GM21515 (cell line): ENCODE measurements at regions not wholly inside any gene's neighbourhood (a gene's known extent, or its start where the extent isn't known, plus 50 kb on each side); places are given as distances from the start of the nearest gene placed in this dataset.
"Not testable (repeated sequence)": the region's sequence is repeated elsewhere in the genome, so short reads cannot be mapped to it uniquely, and the experiment has no call there.

Source experiments
- ATAC-seq: cut with Tn5 transposase; IDR thresholded peaks from one replicate; pipeline ENCODE4 v1.9.1; 2021; ENCODE audit not compliant: unreplicated experiment

GRCh38 chr5:33059081-33059480, 348.0 kb downstream of the NPR3 start:
- ATAC-seq: no peak

GRCh38 chr5:33065131-33065530, 354.0 kb downstream of the NPR3 start:
- no peak for ATAC-seq

- no peak for ATAC-seq
Observed at GRCh38 chr5:33067291-33067690, 356.2 kb downstream of the NPR3 start.

- no peak for ATAC-seq
Observed at GRCh38 chr5:33068786-33069185, 357.7 kb downstream of the NPR3 start.

- no peak for ATAC-seq
Observed at GRCh38 chr5:33072296-33072695, 361.2 kb downstream of the NPR3 start.

- no peak for ATAC-seq
Observed at GRCh38 chr5:33072726-33073125, 361.6 kb downstream of the NPR3 start.

- ATAC-seq: no peak
Observed at GRCh38 chr5:33073881-33074327, 362.8 kb downstream of the NPR3 start.

GRCh38 chr5:33074548-33074947, 363.4 kb downstream of the NPR3 start:
- no peak for ATAC-seq

- ATAC-seq: no peak
Observed at GRCh38 chr5:33075731-33076130, 364.6 kb downstream of the NPR3 start.

- ATAC-seq: no peak
Observed at GRCh38 chr5:33079548-33079947, 361.2 kb upstream of the TARS1 start.

- ATAC-seq: no peak
Observed at GRCh38 chr5:33080287-33080686, 360.5 kb upstream of the TARS1 start.

- ATAC-seq: no peak
Observed at GRCh38 chr5:33088176-33088575, 352.6 kb upstream of the TARS1 start.

- ATAC-seq: no peak
Observed at GRCh38 chr5:33091571-33092363, 349.0 kb upstream of the TARS1 start.

- ATAC-seq: no peak
Observed at GRCh38 chr5:33092719-33093118, 348.0 kb upstream of the TARS1 start.

- no peak for ATAC-seq
Observed at GRCh38 chr5:33102551-33102950, 338.2 kb upstream of the TARS1 start.

- no peak for ATAC-seq
Observed at GRCh38 chr5:33105521-33105941, 335.2 kb upstream of the TARS1 start.

GRCh38 chr5:33110496-33110895, 330.3 kb upstream of the TARS1 start:
- ATAC-seq: not testable (repeated sequence)

GRCh38 chr5:33114361-33114760, 326.4 kb upstream of the TARS1 start:
- ATAC-seq: no peak

GRCh38 chr5:33115467-33115866, 325.3 kb upstream of the TARS1 start:
- ATAC-seq: no peak

GRCh38 chr5:33118761-33119415, 321.9 kb upstream of the TARS1 start:
- no peak for ATAC-seq

- no peak for ATAC-seq
Observed at GRCh38 chr5:33120671-33121070, 320.1 kb upstream of the TARS1 start.

- ATAC-seq: no peak
Observed at GRCh38 chr5:33129309-33129708, 311.5 kb upstream of the TARS1 start.
